Right lobe of liver (tissue), 4 donors: ENCODE measurements at regions not wholly inside any gene's neighbourhood (a gene's known extent, or its start where the extent isn't known, plus 50 kb on each side); places are given as distances from the start of the nearest gene placed in this dataset.

Source experiments
- POLR2A ChIP-seq: fragments of 450-650 bp; IDR thresholded peaks from one replicate; pipeline ENCODE4 v1.6.1; 2017; ENCODE audit warnings: antibody characterized with exemption, mild to moderate bottlenecking
- TF ChIP-seq, protein P1 (sequence below), 4 donors: fragments of 200-600 bp in 3 of 4; fragments of 450-650 bp in 1 of 4; IDR thresholded peaks; one replicate each; pipeline versions ENCODE4 v1.5.1 to v1.8.0; 2016 to 2022; ENCODE audit warnings: antibody characterized with exemption in 4 of 4, mild to moderate bottlenecking in 2 of 4
- donor health status: DM: no; HTN: no; CAD: no.
- donor health status: DM: no; HTN: no; CAD: no.
- donor health status: DM: no; HTN: yes; CAD: no.

DNA sequence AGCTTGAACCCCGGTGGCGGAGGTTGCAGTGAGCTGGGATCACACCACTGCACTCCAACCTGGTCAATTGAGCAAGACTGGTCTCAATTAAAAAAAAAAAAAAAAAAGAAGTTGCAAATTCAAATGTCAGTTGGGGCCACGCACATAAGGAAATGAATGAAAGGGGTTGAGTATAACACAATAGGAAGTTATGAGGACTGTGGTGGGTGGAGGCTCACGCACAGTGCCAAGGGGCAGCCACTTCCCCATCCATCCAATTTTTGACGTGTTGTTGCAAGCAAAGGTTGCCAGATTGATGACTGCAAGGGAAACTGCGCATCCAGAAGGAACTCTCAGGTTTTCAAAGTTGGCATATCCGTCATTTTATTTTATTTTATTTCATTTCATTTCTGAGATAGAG lies 532.2 kb downstream of the NTRK3 start:
- no peak for TF ChIP-seq POLR2A
- TF ChIP-seq, protein P1, sequence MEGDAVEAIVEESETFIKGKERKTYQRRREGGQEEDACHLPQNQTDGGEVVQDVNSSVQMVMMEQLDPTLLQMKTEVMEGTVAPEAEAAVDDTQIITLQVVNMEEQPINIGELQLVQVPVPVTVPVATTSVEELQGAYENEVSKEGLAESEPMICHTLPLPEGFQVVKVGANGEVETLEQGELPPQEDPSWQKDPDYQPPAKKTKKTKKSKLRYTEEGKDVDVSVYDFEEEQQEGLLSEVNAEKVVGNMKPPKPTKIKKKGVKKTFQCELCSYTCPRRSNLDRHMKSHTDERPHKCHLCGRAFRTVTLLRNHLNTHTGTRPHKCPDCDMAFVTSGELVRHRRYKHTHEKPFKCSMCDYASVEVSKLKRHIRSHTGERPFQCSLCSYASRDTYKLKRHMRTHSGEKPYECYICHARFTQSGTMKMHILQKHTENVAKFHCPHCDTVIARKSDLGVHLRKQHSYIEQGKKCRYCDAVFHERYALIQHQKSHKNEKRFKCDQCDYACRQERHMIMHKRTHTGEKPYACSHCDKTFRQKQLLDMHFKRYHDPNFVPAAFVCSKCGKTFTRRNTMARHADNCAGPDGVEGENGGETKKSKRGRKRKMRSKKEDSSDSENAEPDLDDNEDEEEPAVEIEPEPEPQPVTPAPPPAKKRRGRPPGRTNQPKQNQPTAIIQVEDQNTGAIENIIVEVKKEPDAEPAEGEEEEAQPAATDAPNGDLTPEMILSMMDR (IDR thresholded peaks at IDR 0.05), result no peak
